GM21381 (cell line): ENCODE measurements at regions not wholly inside any gene's neighbourhood (a gene's known extent, or its start where the extent isn't known, plus 50 kb on each side); places are given as distances from the start of the nearest gene placed in this dataset.
"Not testable (repeated sequence)": the region's sequence is repeated elsewhere in the genome, so short reads cannot be mapped to it uniquely, and the experiment has no call there.

Experiments used
- ATAC-seq: cut with Tn5 transposase; IDR thresholded peaks from one replicate; pipeline ENCODE4 v1.9.1; 2021; ENCODE audit warnings: mild to moderate bottlenecking, moderate library complexity; ENCODE audit not compliant: unreplicated experiment

DNA sequence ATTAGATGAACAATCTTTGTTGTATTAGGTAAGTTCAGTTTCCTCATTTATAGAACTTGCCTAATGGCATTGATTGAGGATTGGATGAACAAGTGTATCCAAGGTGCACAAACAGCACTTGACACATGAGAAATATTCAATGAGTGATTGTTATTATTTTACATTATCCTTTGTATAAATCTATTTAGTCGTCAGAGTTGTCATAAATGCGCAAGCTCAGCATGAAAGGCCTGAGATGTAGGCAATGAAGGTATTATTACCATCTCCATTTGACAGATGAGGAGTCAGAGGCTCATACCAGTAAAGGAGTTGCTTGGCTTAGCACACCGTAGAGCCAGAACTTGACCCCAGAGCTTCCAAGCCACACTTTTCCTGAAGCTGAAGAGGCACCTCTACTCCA is 291.4 kb downstream of the C1D start:
- no peak for ATAC-seq

DNA sequence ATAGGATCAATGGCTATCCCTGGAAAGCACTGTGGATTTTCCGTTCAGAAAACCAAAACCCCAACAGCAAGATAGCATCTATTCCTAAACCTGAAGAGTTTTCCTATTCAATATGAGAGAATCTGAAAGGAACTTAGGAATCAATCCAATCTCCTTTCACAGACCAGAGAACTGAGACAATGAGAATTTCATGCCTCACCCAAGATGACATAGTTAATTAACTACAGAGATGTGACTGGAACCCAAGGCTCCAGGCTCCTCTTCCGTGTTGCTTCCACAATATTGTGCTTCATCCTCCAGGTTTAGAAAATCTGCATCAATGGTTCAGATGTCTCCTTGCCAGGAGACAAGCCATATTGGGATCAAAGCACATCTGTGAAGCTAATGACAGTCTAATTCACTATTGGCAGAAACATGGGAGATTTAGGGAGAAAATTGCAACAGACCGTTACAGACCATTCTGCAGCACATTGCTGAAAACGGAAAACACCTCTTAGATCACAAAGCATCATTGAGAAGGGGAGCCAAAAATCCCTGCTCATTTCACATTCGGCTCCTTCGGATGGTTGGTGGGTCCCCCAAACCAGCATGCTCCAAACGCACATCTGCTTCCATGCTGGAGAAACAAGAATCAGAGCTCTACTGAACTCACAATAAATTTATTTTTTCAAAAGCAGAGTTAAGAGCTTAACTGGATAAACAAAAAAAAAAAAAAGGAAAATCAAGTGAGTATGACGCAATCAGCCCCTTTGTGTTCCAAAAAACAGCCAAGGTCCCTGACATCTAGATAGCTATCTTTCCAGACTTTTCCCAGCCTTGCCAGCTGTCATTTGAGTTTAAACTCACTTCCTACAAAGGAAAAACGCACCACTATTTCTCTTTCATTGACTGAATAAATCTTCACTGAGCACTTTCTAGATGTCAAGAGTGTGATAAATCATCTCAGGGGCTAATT is 290.3 kb downstream of the C1D start:
- ATAC-seq, result no peak

DNA sequence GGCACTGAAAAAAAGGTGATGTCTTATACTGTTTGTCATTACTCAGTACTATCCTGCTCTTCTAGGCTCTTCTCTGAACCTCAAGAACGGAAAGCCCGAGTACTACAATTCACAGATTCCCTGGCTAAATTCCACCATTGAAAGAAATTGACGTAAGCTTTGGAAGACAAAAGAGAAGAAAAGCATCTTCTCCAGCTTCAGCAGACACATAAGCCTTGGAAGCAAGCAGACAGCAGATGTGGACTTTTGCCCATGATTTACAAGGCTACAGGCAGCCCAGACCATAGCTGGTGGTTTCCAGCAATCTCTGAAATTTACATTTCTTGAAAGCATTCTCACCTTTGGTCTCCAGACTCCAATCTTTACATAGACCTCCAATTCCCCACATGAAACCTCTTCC is 289.0 kb downstream of the C1D start:
- ATAC-seq, result no peak

DNA sequence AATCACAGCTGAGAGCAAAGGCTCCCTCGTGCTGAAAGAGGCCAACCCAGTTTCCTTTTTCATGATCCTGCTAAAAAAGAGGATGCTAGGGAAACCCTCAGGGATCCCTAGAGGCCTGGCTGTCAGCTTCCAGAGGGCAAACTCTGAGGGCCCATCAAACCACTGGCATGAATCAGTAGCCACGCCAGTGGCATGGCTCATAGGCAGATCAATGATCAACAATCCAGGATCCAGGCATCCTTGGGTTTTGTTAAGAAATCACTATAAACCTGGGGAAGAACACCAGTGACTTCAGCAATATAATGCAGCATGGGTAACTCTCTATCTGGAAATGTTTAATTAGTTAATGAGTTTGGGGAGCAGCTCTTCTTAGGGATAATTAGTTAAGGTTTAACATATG is 286.5 kb downstream of the C1D start:
- ATAC-seq, result no peak

DNA sequence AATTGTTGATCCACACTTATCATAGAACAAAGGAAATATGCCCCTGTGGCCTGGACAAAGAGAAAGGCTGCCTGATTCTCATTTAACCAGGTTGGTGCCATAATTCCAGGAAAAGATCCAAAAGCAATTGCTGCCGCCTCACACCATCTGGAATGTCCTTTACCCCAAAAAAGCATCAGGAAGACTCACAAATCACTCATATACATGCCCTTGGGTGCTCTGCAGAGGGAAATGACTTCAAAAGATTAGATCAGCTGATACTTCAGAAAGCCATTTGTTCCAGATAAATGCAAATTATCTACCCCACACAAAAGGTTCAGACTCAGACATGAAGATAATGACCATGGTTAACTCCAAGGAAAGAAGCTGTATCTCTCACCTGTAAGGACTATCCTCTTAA is 285.8 kb downstream of the C1D start:
- no peak for ATAC-seq

DNA sequence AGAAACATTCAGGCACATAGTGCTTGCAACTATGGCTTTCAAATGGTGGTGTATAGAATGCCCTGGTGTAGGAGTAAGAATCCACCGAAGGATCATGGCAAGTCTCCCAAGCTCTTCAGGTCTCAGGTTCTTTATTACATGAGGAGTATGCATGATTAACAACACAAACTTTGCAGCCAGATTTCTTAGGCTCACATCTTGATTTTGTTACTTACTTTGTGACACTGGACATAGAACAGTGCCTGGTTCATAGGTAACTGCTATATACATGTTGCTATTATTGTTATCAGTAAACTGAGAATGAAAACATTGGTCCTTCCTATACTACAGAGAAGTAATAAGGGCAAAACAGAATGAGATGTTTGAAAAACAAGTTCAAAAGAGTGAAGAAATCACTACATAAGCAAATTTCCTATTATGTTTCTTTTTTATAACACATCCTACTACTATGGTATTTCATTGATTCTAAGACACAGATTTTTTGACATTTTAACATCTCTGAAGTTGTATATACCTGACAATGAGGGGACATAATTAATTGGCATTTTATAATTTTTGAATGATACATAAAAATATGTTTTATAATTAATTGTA is 284.9 kb downstream of the C1D start:
- ATAC-seq, result no peak

DNA sequence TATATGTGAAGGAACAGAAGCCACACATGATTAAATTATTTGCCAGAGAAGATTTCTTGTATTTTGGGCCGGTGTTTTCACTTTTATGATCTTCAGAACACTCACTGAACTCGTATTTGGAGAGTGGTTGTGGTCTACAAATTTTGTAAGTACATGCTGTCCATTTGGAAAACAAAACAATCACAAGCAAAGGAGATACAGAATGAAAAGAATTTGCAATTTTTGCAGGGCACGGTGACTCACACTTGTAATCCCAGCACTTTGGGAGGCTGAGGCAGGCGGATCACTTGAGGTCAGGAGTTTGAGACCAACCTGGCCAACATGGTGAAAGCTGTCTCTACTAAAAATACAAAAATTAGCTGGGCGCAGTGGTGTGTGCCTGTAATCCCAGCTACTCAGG is 282.0 kb downstream of the C1D start:
- ATAC-seq, result not testable (repeated sequence)

DNA sequence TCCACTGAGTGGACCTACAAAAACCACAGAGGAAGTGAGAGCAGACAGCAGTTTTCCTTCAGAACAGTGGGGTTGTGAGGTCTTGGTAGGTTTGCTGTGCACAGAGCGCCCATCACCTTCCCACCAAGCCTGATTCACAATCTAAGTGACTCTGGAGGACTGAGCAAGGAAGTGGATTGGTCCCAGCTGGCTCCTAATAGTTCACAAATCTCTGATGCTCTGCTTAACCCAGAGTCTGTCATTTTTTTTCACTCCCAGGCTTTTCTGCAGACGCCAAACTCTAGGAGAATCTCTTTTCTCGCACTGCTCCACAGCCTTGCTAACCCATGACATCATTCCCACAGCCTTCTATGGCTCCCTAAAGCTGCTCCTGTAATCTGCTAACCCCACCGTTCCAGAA is 280.4 kb downstream of the C1D start:
- ATAC-seq, result no peak

DNA sequence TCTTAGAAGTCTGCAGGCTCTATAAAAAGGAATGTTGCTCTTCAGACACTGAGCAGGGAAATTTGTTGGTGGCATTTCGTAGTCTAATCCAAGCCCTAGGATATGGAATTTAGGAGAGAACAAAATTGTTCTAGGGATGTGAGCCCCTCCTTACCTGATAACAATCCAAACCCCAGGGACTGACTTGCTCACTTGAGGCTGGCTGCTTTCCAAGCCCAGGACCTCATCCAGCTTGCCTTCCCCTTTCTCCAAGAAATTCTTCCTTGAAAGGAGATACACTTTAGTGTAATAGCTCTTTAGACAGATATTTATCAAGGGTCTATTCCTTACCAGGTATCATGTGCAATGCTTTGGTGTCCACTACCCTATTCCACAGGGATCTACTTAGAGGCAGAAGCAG is 279.8 kb downstream of the C1D start:
- no peak for ATAC-seq

DNA sequence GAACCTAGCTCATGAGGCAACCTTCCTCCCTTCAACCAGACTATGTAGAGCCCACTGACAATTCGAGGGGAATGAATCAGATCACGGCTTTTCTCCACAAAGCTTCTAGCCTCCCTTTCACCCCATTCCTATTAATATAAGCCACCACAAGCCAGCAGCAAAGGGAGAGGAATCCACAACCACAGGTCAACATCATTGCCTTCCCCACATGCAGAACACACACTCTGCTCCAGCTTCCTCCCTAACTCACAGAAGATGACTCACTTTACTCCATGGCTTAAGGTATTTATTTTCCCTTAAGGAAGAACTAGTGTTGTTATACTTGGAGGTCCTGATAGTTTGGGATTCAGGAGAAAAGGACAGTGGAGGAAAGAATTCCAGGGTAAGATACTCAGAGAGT is 272.2 kb downstream of the C1D start:
- ATAC-seq, result no peak

DNA sequence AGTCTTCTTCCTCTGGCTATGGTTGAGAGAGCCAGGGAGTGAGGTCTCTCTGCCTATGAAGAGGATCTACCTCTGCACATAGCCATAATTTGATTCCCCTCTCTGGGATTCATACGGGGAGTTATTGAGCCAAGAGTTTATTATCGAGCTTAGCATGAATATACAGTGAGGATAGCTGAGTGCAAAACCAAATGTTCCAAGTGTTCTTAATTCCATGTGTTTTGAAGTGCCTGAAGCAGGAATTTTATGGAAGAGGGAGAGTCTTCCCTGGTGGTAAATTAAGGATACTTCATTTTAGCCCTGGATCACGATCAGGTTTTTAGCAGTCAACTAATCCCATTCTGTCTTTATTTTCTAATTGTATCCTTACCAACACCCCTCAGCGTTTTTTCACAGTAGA is 270.6 kb downstream of the C1D start:
- ATAC-seq, result no peak

DNA sequence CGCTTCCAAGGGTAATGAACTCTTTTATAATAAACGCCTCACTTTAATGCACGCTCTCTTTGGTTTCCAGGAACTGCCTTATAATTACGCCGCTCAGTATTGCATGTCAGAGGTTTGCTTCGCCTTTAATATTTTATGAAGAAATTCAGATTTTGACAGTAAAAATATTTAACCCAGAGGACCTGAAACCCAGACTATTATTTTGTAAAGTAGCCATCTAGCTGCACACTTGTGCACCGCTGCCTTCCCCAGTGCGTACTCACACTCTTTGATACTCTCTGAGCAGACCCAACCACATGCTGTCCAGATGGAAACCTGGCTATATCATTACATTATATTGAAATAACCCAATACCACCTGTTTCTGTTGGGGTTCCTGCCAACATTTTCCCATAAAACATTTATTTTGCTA is 270.1 kb downstream of the C1D start:
- ATAC-seq, result no peak

DNA sequence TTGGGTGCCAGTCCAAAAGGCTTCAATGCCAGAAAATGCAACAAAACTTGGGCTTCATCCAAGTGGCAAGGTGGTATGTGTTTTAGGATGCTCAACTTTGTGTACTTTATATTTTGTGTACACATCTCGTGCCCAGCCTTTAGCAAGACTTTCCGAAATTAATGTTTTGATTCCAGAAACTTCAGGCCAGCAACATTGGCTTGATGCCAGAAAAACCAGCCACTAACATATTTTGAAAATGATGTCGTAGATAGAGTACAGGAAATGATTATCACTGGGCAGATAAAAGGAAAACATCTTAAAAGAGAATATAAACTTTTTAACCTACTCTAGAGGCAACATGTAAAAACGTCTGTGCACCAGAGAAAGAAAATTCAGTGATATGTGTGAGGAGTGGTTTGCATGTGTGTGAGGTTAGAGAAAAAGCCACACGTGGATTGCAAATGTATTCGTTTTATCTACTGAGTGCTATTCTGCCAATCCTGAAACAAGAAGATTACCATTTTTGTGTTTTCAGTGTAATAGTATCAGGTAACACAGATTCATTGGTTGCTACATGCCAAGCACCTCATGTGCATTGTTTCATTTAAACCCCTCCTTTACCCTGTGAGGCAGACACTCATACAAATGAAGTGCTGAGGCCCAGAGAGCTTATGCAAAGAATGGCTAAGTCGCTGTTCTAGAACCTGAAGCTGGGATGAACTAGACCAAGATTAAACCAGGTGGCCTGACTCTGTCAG is 264.8 kb downstream of the C1D start:
- no peak for ATAC-seq

DNA sequence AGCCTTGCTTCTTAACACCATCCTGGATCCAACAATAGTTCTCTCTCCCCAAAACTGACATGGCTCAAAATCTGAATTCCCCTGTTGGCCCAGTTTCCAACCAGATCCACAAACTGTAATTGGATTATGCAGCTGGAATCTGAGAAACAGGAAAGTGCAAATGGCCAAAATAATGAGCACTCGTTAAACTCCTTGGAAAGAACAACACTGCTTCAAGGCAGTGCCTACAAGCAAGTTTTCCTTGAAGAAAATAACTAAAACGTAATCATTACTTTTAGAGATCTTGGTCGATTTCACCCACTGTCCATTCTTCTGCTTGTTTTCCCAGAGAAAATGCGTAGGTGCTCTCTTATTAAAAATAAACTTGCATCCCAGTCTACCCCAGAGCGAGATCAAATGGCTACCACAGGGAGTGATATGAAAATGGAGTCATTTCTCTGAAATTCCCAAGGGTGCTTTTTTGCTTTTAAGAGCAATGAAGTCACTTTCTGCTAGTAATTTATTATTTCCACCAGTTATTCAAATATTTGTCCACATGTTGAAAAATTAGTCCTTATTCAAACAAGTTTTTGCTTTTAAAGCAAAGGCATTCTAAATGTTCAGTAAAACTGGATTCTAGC is 264.2 kb downstream of the C1D start:
- no peak for ATAC-seq

DNA sequence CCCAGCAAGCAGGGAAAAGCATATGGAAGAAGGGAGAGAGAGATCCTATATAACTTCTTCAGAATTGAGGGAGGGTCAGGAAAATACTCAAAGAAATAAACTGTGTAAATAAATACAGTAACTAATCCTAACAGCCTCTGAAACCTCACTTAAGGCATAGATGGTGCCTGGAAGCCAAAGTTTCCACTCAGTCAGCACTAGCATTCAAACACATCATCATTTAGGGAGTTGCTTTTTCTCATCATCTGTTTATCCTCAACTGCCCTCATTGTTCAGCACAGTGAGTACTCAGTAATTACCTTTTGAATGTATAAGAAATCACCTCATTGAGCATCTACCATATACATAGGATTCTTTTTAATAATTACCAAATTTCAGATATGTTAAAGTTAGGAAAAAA is 262.9 kb downstream of the C1D start:
- ATAC-seq, result no peak

DNA sequence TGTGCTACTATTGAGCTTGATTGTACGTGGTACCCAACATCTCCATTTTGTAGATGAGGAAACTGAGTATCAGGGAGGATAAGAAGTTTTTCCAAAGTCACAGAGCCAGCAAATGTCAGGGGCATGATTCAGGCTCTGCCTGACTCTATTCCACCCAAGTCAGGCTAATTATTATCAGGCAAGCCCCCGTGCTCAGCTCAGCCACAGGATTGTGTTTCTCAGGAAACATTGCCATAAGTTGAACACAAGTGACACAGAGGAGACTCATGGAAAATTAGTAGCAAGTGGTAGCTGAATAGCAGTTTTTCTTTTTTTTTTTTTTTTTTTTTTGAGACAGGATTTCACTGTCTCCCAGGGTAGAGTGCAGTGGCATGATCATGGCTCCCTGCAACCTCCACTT is 260.5 kb downstream of the C1D start:
- ATAC-seq, result no peak

DNA sequence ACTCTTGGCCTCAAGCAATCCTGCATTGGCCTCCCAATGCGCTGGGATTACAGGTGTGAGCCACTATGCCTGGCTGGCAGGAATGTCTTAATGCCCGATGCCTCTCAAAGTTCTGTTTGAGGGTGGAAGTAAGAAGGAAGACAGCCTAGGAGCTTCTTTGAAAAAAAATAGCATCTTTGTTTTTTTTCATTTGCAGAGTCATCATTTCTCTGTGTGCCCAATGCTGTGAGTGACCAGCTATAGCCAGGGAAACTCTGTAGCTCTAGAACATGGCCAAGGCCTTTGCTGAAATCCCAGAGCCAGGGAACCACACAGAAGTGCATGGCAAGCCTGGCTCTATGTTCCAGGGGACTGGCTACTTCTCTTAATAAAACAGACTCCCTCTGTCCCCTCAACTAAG is 260.0 kb downstream of the C1D start:
- ATAC-seq, result no peak

DNA sequence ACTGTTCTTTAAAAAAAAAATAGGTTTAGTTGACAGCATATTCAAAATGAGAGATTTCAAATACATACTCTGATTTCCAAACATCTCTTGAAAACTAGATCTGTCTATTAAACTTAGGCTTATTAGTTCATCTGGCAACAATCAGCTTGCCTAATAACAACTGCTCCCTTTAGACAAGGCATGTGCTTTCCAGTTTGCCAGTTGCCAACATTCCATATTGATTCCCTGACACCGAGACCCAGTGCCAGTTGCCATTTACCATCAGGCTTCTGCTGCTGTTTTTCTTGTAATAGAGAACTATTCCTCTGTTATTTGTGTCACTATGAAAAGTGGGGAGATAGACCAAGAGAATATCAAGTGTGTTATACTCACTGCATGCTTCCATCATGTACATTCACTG is 256.0 kb downstream of the C1D start:
- no peak for ATAC-seq

DNA sequence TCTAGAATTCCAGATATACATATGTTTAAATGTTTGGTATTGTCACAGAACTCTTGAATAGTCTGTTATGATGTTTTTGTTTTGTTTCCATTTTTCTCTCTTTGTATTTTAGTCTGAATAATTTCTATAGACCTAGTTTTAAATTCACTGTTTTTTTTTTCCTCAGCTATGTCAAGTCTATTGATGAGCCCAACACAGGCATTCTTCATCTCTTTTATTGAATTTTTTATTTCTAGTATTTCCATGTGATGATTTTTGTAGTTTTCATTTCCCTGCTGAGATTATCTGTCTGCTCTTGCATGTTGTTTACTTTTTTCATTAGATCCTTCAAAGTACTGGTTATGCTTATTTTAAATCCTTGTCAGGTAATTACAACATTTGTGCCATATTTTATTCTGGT is 254.7 kb downstream of the C1D start:
- ATAC-seq, result no peak

DNA sequence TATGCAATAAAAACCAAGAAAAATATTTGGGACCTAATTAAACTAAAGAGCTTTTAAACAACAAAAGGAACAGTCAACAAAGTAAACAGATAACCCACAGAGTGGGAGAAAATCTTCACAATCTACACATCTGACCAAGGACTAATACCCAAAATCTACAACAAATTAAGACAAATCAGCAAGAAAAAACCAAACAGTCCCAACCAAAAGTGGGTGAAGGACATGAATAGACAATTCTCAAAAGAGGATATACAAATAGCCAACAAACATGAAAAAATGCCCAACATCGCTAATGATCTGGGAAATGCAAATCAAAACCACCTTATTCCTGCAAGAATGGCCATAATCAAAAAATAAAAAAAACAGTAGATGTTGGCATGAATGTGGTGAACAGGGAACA is 250.1 kb downstream of the C1D start:
- ATAC-seq, result no peak

DNA sequence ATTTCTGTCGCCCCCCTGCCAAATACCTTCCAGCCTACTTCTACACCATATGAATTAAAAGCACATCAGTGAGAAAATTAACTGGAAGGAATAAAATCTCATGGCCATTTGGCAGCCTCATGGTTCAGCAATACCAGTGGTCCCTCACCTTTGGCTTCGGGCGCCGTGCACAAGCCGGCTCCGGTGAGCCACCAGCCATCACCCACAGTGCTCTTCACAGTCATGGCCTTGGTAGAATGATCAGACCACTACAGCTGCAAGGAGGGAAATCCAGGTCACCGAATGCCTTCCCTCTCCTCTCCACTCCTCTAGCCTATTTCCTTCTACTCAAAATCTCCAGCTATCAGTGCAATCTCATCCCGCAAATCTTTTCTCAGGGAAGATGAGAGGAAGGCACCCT is 239.1 kb downstream of the C1D start:
- ATAC-seq, result no peak
